ENCODE measurements at regions not wholly inside any gene's neighbourhood (a gene's known extent, or its start where the extent isn't known, plus 50 kb on each side); places are given as distances from the start of the nearest gene placed in this dataset.
A peak's percentile ranks its signal among the peaks of the same experiment; 100 is the strongest.

DNA sequence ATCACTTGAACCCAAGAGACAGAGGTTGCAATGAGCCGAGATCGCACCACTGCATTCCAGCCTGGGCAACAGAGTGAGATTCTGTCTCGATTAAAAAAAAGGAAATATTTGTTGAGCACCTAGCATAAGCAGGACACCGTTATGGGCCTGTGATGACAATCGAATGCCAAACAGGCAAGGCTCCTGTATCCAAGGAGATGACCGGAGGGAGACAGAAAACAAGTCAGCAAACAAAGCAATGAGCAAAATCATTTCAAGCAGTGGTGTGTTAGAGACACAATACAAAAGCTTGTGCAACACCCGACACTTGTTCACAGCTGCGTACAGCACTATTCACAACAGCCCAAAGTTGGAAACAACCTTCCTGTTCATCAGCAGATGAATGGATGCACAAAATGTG, 87.1 kb upstream of the CPEB4 start:
- Histone ChIP-seq H3K4me1 (ENCODE audit: control insufficient read depth in 4 of 4, insufficient read depth in 4 of 4, low read length in 3 of 4) (peaks cover 2 to 19% (median 12%) of the 10 kb centered on the region in 4 donors), H3K9ac (ENCODE audit: low read depth in 1 of 2, low read length in 2 of 2) (no peak overlapping the region), H3K27ac (ENCODE audit: low read depth in 1 of 2, low read length in 2 of 2) (no peak overlapping the region), H3K27me3 (ENCODE audit: control insufficient read depth in 4 of 4, insufficient read depth in 4 of 4, low read length in 3 of 4) (no peaks in the 10 kb centered on the region), H3K36me3 (ENCODE audit: control insufficient read depth in 4 of 4, insufficient read depth in 3 of 4, low read depth in 1 of 4, low read length in 3 of 4) (no peaks in the 10 kb centered on the region), H3K4me3 (ENCODE audit: low read depth in 1 of 3, low read length in 3 of 3) (no peak overlapping the region), H3K9me3 (ENCODE audit: control insufficient read depth in 4 of 4, low read length in 3 of 4) (no peaks in the 10 kb centered on the region)
- DNase-seq (ENCODE audit: low spot score): no peak
- TF ChIP-seq HNF4G (IDR thresholded peaks at IDR 0.05) (no peak), HNF4A (conservative IDR thresholded peaks at IDR 0.05) (no peak)
- WGBS: 68% methylated on average over 8 of the region's 8 CpGs

GRCh38 chr5:173802670-173803165, 85.4 kb upstream of the CPEB4 start:
- peak; percentile 65 for DNase-seq (ENCODE audit: low spot score)
- WGBS: 28% methylated on average over 7 of the region's 7 CpGs
- TF ChIP-seq, protein P1, sequence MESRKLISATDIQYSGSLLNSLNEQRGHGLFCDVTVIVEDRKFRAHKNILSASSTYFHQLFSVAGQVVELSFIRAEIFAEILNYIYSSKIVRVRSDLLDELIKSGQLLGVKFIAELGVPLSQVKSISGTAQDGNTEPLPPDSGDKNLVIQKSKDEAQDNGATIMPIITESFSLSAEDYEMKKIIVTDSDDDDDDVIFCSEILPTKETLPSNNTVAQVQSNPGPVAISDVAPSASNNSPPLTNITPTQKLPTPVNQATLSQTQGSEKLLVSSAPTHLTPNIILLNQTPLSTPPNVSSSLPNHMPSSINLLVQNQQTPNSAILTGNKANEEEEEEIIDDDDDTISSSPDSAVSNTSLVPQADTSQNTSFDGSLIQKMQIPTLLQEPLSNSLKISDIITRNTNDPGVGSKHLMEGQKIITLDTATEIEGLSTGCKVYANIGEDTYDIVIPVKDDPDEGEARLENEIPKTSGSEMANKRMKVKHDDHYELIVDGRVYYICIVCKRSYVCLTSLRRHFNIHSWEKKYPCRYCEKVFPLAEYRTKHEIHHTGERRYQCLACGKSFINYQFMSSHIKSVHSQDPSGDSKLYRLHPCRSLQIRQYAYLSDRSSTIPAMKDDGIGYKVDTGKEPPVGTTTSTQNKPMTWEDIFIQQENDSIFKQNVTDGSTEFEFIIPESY (IDR thresholded peaks at IDR 0.05): peak; percentile 85
- TF ChIP-seq RAD21 (IDR thresholded peaks at IDR 0.05) (peak; percentile 66 to 78), FOXA1 (IDR thresholded peaks at IDR 0.05) (peak; percentile 66), NR2F2 (IDR thresholded peaks at IDR 0.05) (peak; percentile 73), RXRA (IDR thresholded peaks at IDR 0.05) (peak; percentile 96 to 98), TAF1 (conservative IDR thresholded peaks at IDR 0.05) (no peak), YY1 (IDR thresholded peaks at IDR 0.05) (peak; percentile 85), FOXA2 (IDR thresholded peaks at IDR 0.05) (peak; percentile 71), SP1 (IDR thresholded peaks at IDR 0.05) (peak; percentile 97), HNF4G (IDR thresholded peaks at IDR 0.05) (peak; percentile 91), EGR1 (IDR thresholded peaks at IDR 0.05; ENCODE audit: low read depth in 2 of 2) (peak in 1 of 2 donors; percentile 93), HNF4A (conservative IDR thresholded peaks at IDR 0.05) (peak; percentile 94 to 98), JUND (IDR thresholded peaks at IDR 0.05) (peak in 1 of 2 donors; percentile 68), GABPA (IDR thresholded peaks at IDR 0.05 in 1 of 2, conservative IDR thresholded peaks at IDR 0.05 in 1 of 2) (peak in 1 of 2 donors; percentile 50)
- TF ChIP-seq, protein P2, sequence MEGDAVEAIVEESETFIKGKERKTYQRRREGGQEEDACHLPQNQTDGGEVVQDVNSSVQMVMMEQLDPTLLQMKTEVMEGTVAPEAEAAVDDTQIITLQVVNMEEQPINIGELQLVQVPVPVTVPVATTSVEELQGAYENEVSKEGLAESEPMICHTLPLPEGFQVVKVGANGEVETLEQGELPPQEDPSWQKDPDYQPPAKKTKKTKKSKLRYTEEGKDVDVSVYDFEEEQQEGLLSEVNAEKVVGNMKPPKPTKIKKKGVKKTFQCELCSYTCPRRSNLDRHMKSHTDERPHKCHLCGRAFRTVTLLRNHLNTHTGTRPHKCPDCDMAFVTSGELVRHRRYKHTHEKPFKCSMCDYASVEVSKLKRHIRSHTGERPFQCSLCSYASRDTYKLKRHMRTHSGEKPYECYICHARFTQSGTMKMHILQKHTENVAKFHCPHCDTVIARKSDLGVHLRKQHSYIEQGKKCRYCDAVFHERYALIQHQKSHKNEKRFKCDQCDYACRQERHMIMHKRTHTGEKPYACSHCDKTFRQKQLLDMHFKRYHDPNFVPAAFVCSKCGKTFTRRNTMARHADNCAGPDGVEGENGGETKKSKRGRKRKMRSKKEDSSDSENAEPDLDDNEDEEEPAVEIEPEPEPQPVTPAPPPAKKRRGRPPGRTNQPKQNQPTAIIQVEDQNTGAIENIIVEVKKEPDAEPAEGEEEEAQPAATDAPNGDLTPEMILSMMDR (IDR thresholded peaks at IDR 0.05; ENCODE audit: low read depth, low read length, missing input control): no peak
- TF ChIP-seq, protein P3, sequence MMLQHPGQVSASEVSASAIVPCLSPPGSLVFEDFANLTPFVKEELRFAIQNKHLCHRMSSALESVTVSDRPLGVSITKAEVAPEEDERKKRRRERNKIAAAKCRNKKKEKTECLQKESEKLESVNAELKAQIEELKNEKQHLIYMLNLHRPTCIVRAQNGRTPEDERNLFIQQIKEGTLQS (IDR thresholded peaks at IDR 0.05): peak; percentile 92
- TF ChIP-seq, protein P4, sequence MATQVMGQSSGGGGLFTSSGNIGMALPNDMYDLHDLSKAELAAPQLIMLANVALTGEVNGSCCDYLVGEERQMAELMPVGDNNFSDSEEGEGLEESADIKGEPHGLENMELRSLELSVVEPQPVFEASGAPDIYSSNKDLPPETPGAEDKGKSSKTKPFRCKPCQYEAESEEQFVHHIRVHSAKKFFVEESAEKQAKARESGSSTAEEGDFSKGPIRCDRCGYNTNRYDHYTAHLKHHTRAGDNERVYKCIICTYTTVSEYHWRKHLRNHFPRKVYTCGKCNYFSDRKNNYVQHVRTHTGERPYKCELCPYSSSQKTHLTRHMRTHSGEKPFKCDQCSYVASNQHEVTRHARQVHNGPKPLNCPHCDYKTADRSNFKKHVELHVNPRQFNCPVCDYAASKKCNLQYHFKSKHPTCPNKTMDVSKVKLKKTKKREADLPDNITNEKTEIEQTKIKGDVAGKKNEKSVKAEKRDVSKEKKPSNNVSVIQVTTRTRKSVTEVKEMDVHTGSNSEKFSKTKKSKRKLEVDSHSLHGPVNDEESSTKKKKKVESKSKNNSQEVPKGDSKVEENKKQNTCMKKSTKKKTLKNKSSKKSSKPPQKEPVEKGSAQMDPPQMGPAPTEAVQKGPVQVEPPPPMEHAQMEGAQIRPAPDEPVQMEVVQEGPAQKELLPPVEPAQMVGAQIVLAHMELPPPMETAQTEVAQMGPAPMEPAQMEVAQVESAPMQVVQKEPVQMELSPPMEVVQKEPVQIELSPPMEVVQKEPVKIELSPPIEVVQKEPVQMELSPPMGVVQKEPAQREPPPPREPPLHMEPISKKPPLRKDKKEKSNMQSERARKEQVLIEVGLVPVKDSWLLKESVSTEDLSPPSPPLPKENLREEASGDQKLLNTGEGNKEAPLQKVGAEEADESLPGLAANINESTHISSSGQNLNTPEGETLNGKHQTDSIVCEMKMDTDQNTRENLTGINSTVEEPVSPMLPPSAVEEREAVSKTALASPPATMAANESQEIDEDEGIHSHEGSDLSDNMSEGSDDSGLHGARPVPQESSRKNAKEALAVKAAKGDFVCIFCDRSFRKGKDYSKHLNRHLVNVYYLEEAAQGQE (IDR thresholded peaks at IDR 0.05): peak; percentile 74
- TF ChIP-seq, protein P5, sequence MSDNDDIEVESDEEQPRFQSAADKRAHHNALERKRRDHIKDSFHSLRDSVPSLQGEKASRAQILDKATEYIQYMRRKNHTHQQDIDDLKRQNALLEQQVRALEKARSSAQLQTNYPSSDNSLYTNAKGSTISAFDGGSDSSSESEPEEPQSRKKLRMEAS (IDR thresholded peaks at IDR 0.05): peak; percentile 95

More at GRCh38 chr5:173802670-173803165, 85.4 kb upstream of the CPEB4 start:
- Histone ChIP-seq H3K36me3 (ENCODE audit: control insufficient read depth in 4 of 4, insufficient read depth in 3 of 4, low read depth in 1 of 4, low read length in 3 of 4) (no peaks in the 10 kb centered on the region), H3K9me3 (ENCODE audit: control insufficient read depth in 4 of 4, low read length in 3 of 4) (no peaks in the 10 kb centered on the region), H3K4me3 (ENCODE audit: low read depth in 1 of 3, low read length in 3 of 3) (no peak overlapping the region), H3K27me3 (ENCODE audit: control insufficient read depth in 4 of 4, insufficient read depth in 4 of 4, low read length in 3 of 4) (no peaks in the 10 kb centered on the region), H3K27ac (ENCODE audit: low read depth in 1 of 2, low read length in 2 of 2) (peak overlapping the region; percentile 71 to 77), H3K4me1 (ENCODE audit: control insufficient read depth in 4 of 4, insufficient read depth in 4 of 4, low read length in 3 of 4) (peaks cover 14 to 33% (median 18%) of the 10 kb centered on the region in 4 donors), H3K9ac (ENCODE audit: low read depth in 1 of 2, low read length in 2 of 2) (no peak overlapping the region)

All from liver (tissue), 8 donors.